ENCODE measurements at regions not wholly inside any gene's neighbourhood (a gene's known extent, or its start where the extent isn't known, plus 50 kb on each side); places are given as distances from the start of the nearest gene placed in this dataset.

GRCh38 chr20:57819691-57820380, 110.0 kb upstream of the PMEPA1 start:
- Histone ChIP-seq H3K79me1 (ENCODE audit: low read depth, low read length) (no peaks in the 10 kb centered on the region; the same call in 1 of the 2 replicates), H2BK20ac (ENCODE audit: low read length) (no peak overlapping the region), H3K4ac (replicated peaks; ENCODE audit: insufficient read length, low read depth, low read length) (no peak overlapping the region), H3K9me3 (ENCODE audit: insufficient read depth in 2 of 2, low read depth in 1 of 2, low read length in 1 of 2) (no peaks in the 10 kb centered on the region), H3K4me3 (ENCODE audit: extremely low read depth in 1 of 4, insufficient read depth in 2 of 4, low read depth in 3 of 4, low read length in 4 of 4) (no peak overlapping the region), H3K4me2 (ENCODE audit: insufficient read depth in 1 of 2, low read depth in 2 of 2, low read length in 2 of 2) (no peak overlapping the region), H2BK5ac (ENCODE audit: low read depth, low read length) (no peak overlapping the region), H3K79me2 (ENCODE audit: control insufficient read depth in 1 of 2, insufficient read depth in 2 of 2, low read length in 2 of 2) (no peaks in the 10 kb centered on the region), H3K36me3 (ENCODE audit: control insufficient read depth in 2 of 4, insufficient read depth in 4 of 4, low read length in 3 of 4) (no peaks in the 10 kb centered on the region), H3K56ac (replicated peaks; ENCODE audit: insufficient read length, low read depth, low read length) (no peak overlapping the region), H2BK120ac (replicated peaks; ENCODE audit: low read depth, low read length) (no peak overlapping the region), H3K9ac (replicated peaks in 1 of 4; ENCODE audit: extremely low read depth in 1 of 4, low read depth in 3 of 4, low read length in 3 of 4) (no peak overlapping the region), H2AFZ (ENCODE audit: low read length) (no peak overlapping the region), H4K20me1 (replicated peaks in 1 of 2; ENCODE audit: control insufficient read depth in 1 of 2, insufficient read depth in 2 of 2, low read length in 2 of 2) (no peaks in the 10 kb centered on the region), H3K4me1 (replicated peaks in 1 of 4; ENCODE audit: control insufficient read depth in 3 of 4, insufficient read depth in 4 of 4, low read length in 3 of 4) (no peaks in the 10 kb centered on the region), H2BK15ac (ENCODE audit: low read length) (no peak overlapping the region), H3K14ac (ENCODE audit: insufficient read length) (no peak overlapping the region), H4K91ac (replicated peaks; ENCODE audit: insufficient read length, low read length) (no peak overlapping the region), H3K18ac (ENCODE audit: extremely low read depth, low read length) (no peak overlapping the region), H3K23ac (ENCODE audit: insufficient read length) (no peak overlapping the region), H3K27ac (ENCODE audit: low read depth, low read length) (no peak overlapping the region), H2BK12ac (ENCODE audit: low read depth, low read length) (no peak overlapping the region), H4K8ac (ENCODE audit: extremely low read depth, insufficient read depth, low read length) (no peak overlapping the region), H3K23me2 (ENCODE audit: low read depth, low read length) (no peaks in the 10 kb centered on the region), H2AK5ac (ENCODE audit: low read depth, low read length) (no peak overlapping the region), H3K27me3 (replicated peaks in 1 of 4; ENCODE audit: control insufficient read depth in 3 of 4, extremely low read depth in 1 of 4, insufficient read depth in 3 of 4, low read length in 3 of 4) (no peaks in the 10 kb centered on the region), H4K5ac (ENCODE audit: insufficient read length, low read depth, low read length) (no peak overlapping the region)
- TF ChIP-seq FOSL1 (IDR thresholded peaks at IDR 0.05; ENCODE audit: insufficient read depth, low read depth, low read length) (no peak), CTBP2 (IDR thresholded peaks at IDR 0.05; ENCODE audit: borderline replicate concordance, insufficient read depth, insufficient read length, low read length) (no peak), YY1 (IDR thresholded peaks at IDR 0.05; ENCODE audit: low read depth, low read length) (no peak), BACH1 (IDR thresholded peaks at IDR 0.05; ENCODE audit: low read length) (no peak), BRCA1 (IDR thresholded peaks at IDR 0.05; ENCODE audit: low read depth, low read length) (no peak)
- FAIRE-seq (no peak), DNase-seq (ENCODE audit: low read depth in 1 of 2, low spot score in 2 of 2) (no peak)
- 92% methylated on average over 4 of the region's 4 CpGs; no CpG with 5 or more reads in 1 of the 2 experiments for WGBS, 2 experiments (ENCODE audit: extremely low coverage in 1 of 2, insufficient coverage in 1 of 2, insufficient read length in 1 of 2, insufficient replicate concordance in 2 of 2, low coverage in 1 of 2, low lambda C conversion rate in 2 of 2, missing lambda C conversion rate in 1 of 2)
- POLR2A ChIA-PET (ENCODE audit: partially characterized antibody) = no interaction called here
- CTCF ChIA-PET (ENCODE audit: partially characterized antibody) = interaction anchor here (0.7 to 1.2 kb wide), 3 partner anchors 24 to 891 kb away, joined by 3 to 4 read pairs (median 3); no protein-coding TSS in a partner anchor

All from H1 (cell line).